Mucosa of descending colon (tissue), 3 donors: ENCODE measurements at regions not wholly inside any gene's neighbourhood (a gene's known extent, or its start where the extent isn't known, plus 50 kb on each side); places are given as distances from the start of the nearest gene placed in this dataset.
A peak's percentile ranks its signal among the peaks of the same experiment; 100 is the strongest.
"Not testable (repeated sequence)": the region's sequence is repeated elsewhere in the genome, so short reads cannot be mapped to it uniquely, and the experiment has no call there.

ENCODE experiments used
- ATAC-seq: fragments of 200-7000 bp; cut with Tn5 transposase; one replicate; pipeline ENCODE4 v1.9.1; 2020; ENCODE audit warnings: mild to moderate bottlenecking, moderate library complexity
- DNase-seq, 3 donors: peaks; one replicate each; pipeline ENCODE4 v3.0.0-alpha.2; 2020
- H3K36me3 ChIP-seq: fragments of 200-600 bp; one replicate; pipeline ENCODE4 v1.8.0; 2021; ENCODE audit warnings: low read depth, mild to moderate bottlenecking
- H3K4me1 ChIP-seq: fragments of 200-600 bp; one replicate; pipeline ENCODE4 v1.8.0; 2021; ENCODE audit warnings: low read depth, mild to moderate bottlenecking
- H3K4me3 ChIP-seq: fragments of 200-600 bp; one replicate; pipeline ENCODE4 v1.8.0; 2021; ENCODE audit warnings: mild to moderate bottlenecking
- H3K9me3 ChIP-seq: fragments of 200-600 bp; one replicate; pipeline ENCODE4 v1.8.0; 2021; ENCODE audit warnings: mild to moderate bottlenecking
- CTCF ChIP-seq: fragments of 200-600 bp; IDR thresholded peaks from one replicate; pipeline ENCODE4 v1.8.0; 2022; ENCODE audit warnings: antibody characterized with exemption, mild to moderate bottlenecking
- intact Hi-C, 2 donors: fragments of 100-400 bp; cut with DNase I in 1 of 2; cut with micrococcal nuclease in 1 of 2; formaldehyde crosslinking; loops; one replicate each; pipeline versions ENCODE4 v1.11.0 to v1.11.1; 2022; cut with DNase I, micrococcal nuclease
- donor health status: DM: no; HTN: no; CAD: no; lungs with moderate emphysema.
- donor health status: DM: no; HTN: no; CAD: no.
- donor health status: DM: no; HTN: yes; CAD: no.

GRCh38 chr3:152146461-152146860, 122.3 kb upstream of the MBNL1 start:
- TF ChIP-seq CTCF = no peak
- DNase-seq = no peak
- no peaks in the 10 kb centered on the region for H3K9me3 ChIP-seq

GRCh38 chr3:152147748-152148147, 121.0 kb upstream of the MBNL1 start:
- H3K36me3 ChIP-seq = no peaks in the 10 kb centered on the region
- no peak for ATAC-seq

More at GRCh38 chr3:152146461-152146860, 122.3 kb upstream of the MBNL1 start:
- H3K4me3 ChIP-seq = no peak overlapping the region
- ATAC-seq = no peak
- H3K4me1 ChIP-seq = peaks cover 4% of the 10 kb centered on the region
- H3K36me3 ChIP-seq = no peaks in the 10 kb centered on the region
- intact Hi-C loops = no loop called here

GRCh38 chr3:152148579-152148978, 120.2 kb upstream of the MBNL1 start:
- intact Hi-C loops = no loop called here
- ATAC-seq (no peak), DNase-seq (no peak)
- Histone ChIP-seq H3K4me3 (no peak overlapping the region), H3K36me3 (no peaks in the 10 kb centered on the region), H3K9me3 (no peaks in the 10 kb centered on the region), H3K4me1 (peaks cover 5% of the 10 kb centered on the region)
- TF ChIP-seq CTCF = no peak

More at GRCh38 chr3:152147748-152148147, 121.0 kb upstream of the MBNL1 start:
- no peak for DNase-seq
- peaks cover 5% of the 10 kb centered on the region for H3K4me1 ChIP-seq
- no peak overlapping the region for H3K4me3 ChIP-seq
- no peak for TF ChIP-seq CTCF
- intact Hi-C loops = no loop called here
- no peaks in the 10 kb centered on the region for H3K9me3 ChIP-seq

DNA sequence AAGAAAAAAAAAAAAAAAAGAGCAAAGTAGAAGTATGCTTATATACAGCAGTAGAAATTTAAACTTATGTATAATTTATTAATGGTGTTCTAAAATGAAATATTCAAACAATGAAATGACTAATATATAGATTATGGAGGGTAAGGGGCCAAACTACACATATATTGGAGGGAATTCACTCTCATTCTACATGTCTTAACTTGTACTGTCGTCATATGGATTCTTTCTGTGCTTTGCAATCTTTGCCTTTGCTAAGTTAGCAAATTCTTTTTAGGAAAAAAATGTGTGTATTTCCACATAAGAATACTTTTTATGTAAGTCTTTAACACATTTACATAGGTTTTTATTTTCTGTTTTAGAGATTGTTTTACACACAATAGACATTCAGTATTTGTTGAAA, 118.9 kb upstream of the MBNL1 start:
- DNase-seq (no peak), ATAC-seq (no peak)
- Histone ChIP-seq H3K36me3 (no peaks in the 10 kb centered on the region), H3K4me3 (no peak overlapping the region), H3K9me3 (no peaks in the 10 kb centered on the region), H3K4me1 (peaks cover 5% of the 10 kb centered on the region)
- intact Hi-C loops = no loop called here
- no peak for TF ChIP-seq CTCF

GRCh38 chr3:152151216-152151876, 117.4 kb upstream of the MBNL1 start:
- peaks cover 5% of the 10 kb centered on the region for H3K4me1 ChIP-seq
- DNase-seq = no peak
- no peak for TF ChIP-seq CTCF
- H3K36me3 ChIP-seq = no peaks in the 10 kb centered on the region
- H3K9me3 ChIP-seq = no peaks in the 10 kb centered on the region
- no peak for ATAC-seq
- H3K4me3 ChIP-seq = no peak overlapping the region
- intact Hi-C loops = no loop called here

GRCh38 chr3:152151877-152152765, 116.6 kb upstream of the MBNL1 start:
- intact Hi-C loops, H3K4me3 ChIP-seq, H3K36me3 ChIP-seq, H3K4me1 ChIP-seq, H3K9me3 ChIP-seq: not testable (repeated sequence)
- ATAC-seq = peak; percentile 57
- DNase-seq = peak in 1 of 3 donors; percentile 23

GRCh38 chr3:152153115-152153514, 115.6 kb upstream of the MBNL1 start:
- H3K36me3 ChIP-seq, H3K4me1 ChIP-seq, H3K9me3 ChIP-seq, DNase-seq, intact Hi-C loops, ATAC-seq, H3K4me3 ChIP-seq: not testable (repeated sequence)
